Neural crest cell (in vitro differentiated cells): ENCODE measurements at regions not wholly inside any gene's neighbourhood (a gene's known extent, or its start where the extent isn't known, plus 50 kb on each side); places are given as distances from the start of the nearest gene placed in this dataset.

Experiments
- DNase-seq: peaks from one replicate; pipeline ENCODE4 v3.0.0; 2021; ENCODE audit warnings: low read depth, mixed read lengths, low spot score
- H3K27ac Mint-ChIP-seq: one replicate; pipeline ENCODE4 v1.8.0; 2021; ENCODE audit warnings: mild to moderate bottlenecking, mixed read lengths; ENCODE audit not compliant: unreplicated experiment
- H3K27me3 Mint-ChIP-seq: 2 replicates; pipeline ENCODE4 v1.8.0; 2021; ENCODE audit warnings: low read depth, mild to moderate bottlenecking, mixed read lengths
- H3K36me3 Mint-ChIP-seq: 2 replicates; pipeline ENCODE4 v1.8.0; 2021; ENCODE audit warnings: low read depth, mild to moderate bottlenecking, mixed read lengths
- H3K4me1 Mint-ChIP-seq: 2 replicates; pipeline ENCODE4 v1.8.0; 2021; ENCODE audit warnings: mixed read lengths
- H3K4me3 Mint-ChIP-seq: one replicate; pipeline ENCODE4 v1.8.0; 2021; ENCODE audit warnings: mild to moderate bottlenecking, mixed read lengths
- H3K9me3 Mint-ChIP-seq: 2 replicates; pipeline ENCODE4 v1.8.0; 2021; ENCODE audit warnings: mixed read lengths
- TF ChIP-seq, protein P1 (sequence below): fragments of 200-600 bp; sonication (generic); conservative IDR thresholded peaks from 2 replicates; pipeline ENCODE4 v1.5.0; 2021; ENCODE audit warnings: antibody characterized with exemption, mild to moderate bottlenecking

DNA sequence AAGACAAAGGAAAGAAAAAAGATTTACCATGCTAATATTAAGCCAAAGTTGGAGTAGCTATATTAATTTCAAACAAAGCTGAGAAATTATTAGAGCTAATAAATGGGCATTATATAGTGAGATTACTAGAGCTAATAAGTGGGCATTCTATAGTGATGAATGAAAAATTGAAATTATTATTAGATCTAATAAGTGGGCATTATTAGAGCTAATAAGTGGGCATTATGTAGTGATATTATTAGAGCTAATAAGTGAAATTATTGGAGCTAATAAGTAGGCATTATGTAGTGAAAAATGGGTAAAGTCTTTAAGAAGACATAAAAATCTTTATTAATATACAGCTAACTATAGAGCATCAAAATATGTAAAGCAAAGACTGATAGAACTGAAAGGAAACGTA lies 745.7 kb downstream of the TRIB2 start:
- TF ChIP-seq, protein P1, sequence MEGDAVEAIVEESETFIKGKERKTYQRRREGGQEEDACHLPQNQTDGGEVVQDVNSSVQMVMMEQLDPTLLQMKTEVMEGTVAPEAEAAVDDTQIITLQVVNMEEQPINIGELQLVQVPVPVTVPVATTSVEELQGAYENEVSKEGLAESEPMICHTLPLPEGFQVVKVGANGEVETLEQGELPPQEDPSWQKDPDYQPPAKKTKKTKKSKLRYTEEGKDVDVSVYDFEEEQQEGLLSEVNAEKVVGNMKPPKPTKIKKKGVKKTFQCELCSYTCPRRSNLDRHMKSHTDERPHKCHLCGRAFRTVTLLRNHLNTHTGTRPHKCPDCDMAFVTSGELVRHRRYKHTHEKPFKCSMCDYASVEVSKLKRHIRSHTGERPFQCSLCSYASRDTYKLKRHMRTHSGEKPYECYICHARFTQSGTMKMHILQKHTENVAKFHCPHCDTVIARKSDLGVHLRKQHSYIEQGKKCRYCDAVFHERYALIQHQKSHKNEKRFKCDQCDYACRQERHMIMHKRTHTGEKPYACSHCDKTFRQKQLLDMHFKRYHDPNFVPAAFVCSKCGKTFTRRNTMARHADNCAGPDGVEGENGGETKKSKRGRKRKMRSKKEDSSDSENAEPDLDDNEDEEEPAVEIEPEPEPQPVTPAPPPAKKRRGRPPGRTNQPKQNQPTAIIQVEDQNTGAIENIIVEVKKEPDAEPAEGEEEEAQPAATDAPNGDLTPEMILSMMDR, result no peak
- no peak overlapping the region for H3K4me3 Mint-ChIP-seq
- peaks cover 4% of the 10 kb centered on the region for H3K27me3 Mint-ChIP-seq
- no peaks in the 10 kb centered on the region for H3K9me3 Mint-ChIP-seq
- no peak overlapping the region for H3K27ac Mint-ChIP-seq
- no peaks in the 10 kb centered on the region for H3K4me1 Mint-ChIP-seq
- DNase-seq, result no peak
- no peaks in the 10 kb centered on the region for H3K36me3 Mint-ChIP-seq

- Mint-ChIP-seq H3K27me3 (peaks cover 4% of the 10 kb centered on the region), H3K4me1 (no peaks in the 10 kb centered on the region), H3K27ac (no peak overlapping the region), H3K4me3 (no peak overlapping the region), H3K9me3 (no peaks in the 10 kb centered on the region), H3K36me3 (no peaks in the 10 kb centered on the region)
- TF ChIP-seq, protein P1, result no peak
- no peak for DNase-seq
These were observed 749.3 kb downstream of the TRIB2 start for GRCh38 chr2:13466076-13466475.

DNA sequence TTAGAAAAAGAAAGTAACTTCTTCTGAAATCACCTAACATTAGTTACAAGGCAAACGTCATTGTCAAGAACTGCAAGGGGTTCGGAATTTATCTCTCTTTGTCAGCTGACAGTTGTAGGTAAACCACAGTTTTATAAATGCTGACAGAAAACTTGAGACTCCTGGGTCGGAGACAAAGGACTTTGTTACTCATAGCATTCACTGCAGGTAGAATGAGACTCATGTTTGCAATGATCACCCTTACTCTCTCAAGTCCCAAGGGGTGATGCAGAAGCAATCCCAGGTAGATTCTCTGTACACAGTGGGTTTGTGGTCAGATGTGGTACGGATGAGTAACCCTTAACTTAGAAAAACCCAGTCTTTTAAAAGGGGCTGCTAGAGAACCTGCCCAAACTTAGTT lies 757.8 kb downstream of the TRIB2 start:
- TF ChIP-seq, protein P1, result no peak
- no peaks in the 10 kb centered on the region for H3K9me3 Mint-ChIP-seq
- H3K27ac Mint-ChIP-seq, result no peak overlapping the region
- no peaks in the 10 kb centered on the region for H3K4me1 Mint-ChIP-seq
- no peak for DNase-seq
- no peaks in the 10 kb centered on the region for H3K27me3 Mint-ChIP-seq
- H3K4me3 Mint-ChIP-seq, result no peak overlapping the region
- H3K36me3 Mint-ChIP-seq, result no peaks in the 10 kb centered on the region

GRCh38 chr2:13480057-13480456 lies 763.3 kb downstream of the TRIB2 start:
- TF ChIP-seq, protein P1, result no peak
- no peaks in the 10 kb centered on the region for H3K9me3 Mint-ChIP-seq
- peaks cover 2% of the 10 kb centered on the region for H3K27me3 Mint-ChIP-seq
- H3K4me1 Mint-ChIP-seq, result no peaks in the 10 kb centered on the region
- H3K27ac Mint-ChIP-seq, result no peak overlapping the region
- H3K36me3 Mint-ChIP-seq, result no peaks in the 10 kb centered on the region
- no peak for DNase-seq
- no peak overlapping the region for H3K4me3 Mint-ChIP-seq

GRCh38 chr2:13481201-13481600 lies 764.5 kb downstream of the TRIB2 start:
- H3K27me3 Mint-ChIP-seq, result peaks cover 4% of the 10 kb centered on the region
- H3K36me3 Mint-ChIP-seq, result no peaks in the 10 kb centered on the region
- TF ChIP-seq, protein P1, result no peak
- H3K27ac Mint-ChIP-seq, result no peak overlapping the region
- DNase-seq, result no peak
- no peaks in the 10 kb centered on the region for H3K4me1 Mint-ChIP-seq
- no peak overlapping the region for H3K4me3 Mint-ChIP-seq
- H3K9me3 Mint-ChIP-seq, result no peaks in the 10 kb centered on the region

- Mint-ChIP-seq H3K4me1 (no peaks in the 10 kb centered on the region), H3K9me3 (no peaks in the 10 kb centered on the region), H3K36me3 (no peaks in the 10 kb centered on the region), H3K4me3 (no peak overlapping the region), H3K27me3 (peaks cover 7% of the 10 kb centered on the region), H3K27ac (no peak overlapping the region)
- TF ChIP-seq, protein P1, result no peak
- DNase-seq, result no peak
These were observed 768.5 kb downstream of the TRIB2 start for GRCh38 chr2:13485256-13485655.
